Ascending aorta (tissue), 2 donors: ENCODE measurements at regions not wholly inside any gene's neighbourhood (a gene's known extent, or its start where the extent isn't known, plus 50 kb on each side); places are given as distances from the start of the nearest gene placed in this dataset.

Source experiments
- DNase-seq, 2 donors: peaks; one replicate each; pipeline ENCODE4 v3.0.0-alpha.2; 2019; ENCODE audit warnings: low spot score in 2 of 2
- H3K27ac ChIP-seq, 2 donors: fragments of 200-600 bp; sonication (generic); one replicate each; pipeline ENCODE4 v1.5.1; 2016 to 2017; ENCODE audit warnings: mild to moderate bottlenecking in 1 of 2
- H3K27me3 ChIP-seq: fragments of 200-600 bp; sonication (generic); one replicate; pipeline ENCODE4 v1.5.1; 2017
- H3K36me3 ChIP-seq, 2 donors: fragments of 200-600 bp; sonication (generic); one replicate each; pipeline ENCODE4 v1.5.1; 2016
- H3K4me1 ChIP-seq, 2 donors: fragments of 200-600 bp; sonication (generic); one replicate each; pipeline ENCODE4 v1.5.1; 2016 to 2017; ENCODE audit warnings: mild to moderate bottlenecking in 1 of 2
- H3K4me3 ChIP-seq, 2 donors: fragments of 200-600 bp; sonication (generic); one replicate each; pipeline ENCODE4 v1.5.1; 2016 to 2017; ENCODE audit warnings: mild to moderate bottlenecking in 1 of 2
- H3K9me3 ChIP-seq, 2 donors: fragments of 200-600 bp; sonication (generic); one replicate each; pipeline ENCODE4 v1.5.1; 2016
- CTCF ChIP-seq, 3 experiments: fragments of 200-600 bp in 2 of 3; fragments of 450-650 bp in 1 of 3; sonication (generic) in 2 of 3; IDR thresholded peaks; one replicate each; pipeline ENCODE4 v1.5.1; 2016 to 2019; ENCODE audit warnings: antibody characterized with exemption in 3 of 3, mild to moderate bottlenecking in 1 of 3, moderate library complexity in 1 of 3
- intact Hi-C: fragments of 100-400 bp; cut with DNase I; formaldehyde crosslinking; loops from one replicate; pipeline ENCODE4 v1.15.1; 2023

- DNase-seq = no peak
- intact Hi-C loops = no loop called here
- Histone ChIP-seq H3K36me3 (no peaks in the 10 kb centered on the region), H3K4me3 (no peak overlapping the region), H3K27ac (no peak overlapping the region), H3K4me1 (no peaks in the 10 kb centered on the region), H3K27me3 (no peaks in the 10 kb centered on the region), H3K9me3 (no peaks in the 10 kb centered on the region)
- no peak for TF ChIP-seq CTCF (IDR thresholded peaks at IDR 0.05)
Observed at GRCh38 chr1:221515496-221515895, 226.4 kb downstream of the DUSP10 start.

- intact Hi-C loops = no loop called here
Observed at GRCh38 chr1:221517961-221518360, 223.9 kb downstream of the DUSP10 start.

GRCh38 chr1:221520250-221520649 lies 221.6 kb downstream of the DUSP10 start:
- DNase-seq = no peak
- Histone ChIP-seq H3K4me3 (no peak overlapping the region), H3K36me3 (no peaks in the 10 kb centered on the region), H3K4me1 (no peaks in the 10 kb centered on the region), H3K27ac (no peak overlapping the region), H3K9me3 (no peaks in the 10 kb centered on the region), H3K27me3 (no peaks in the 10 kb centered on the region)
- TF ChIP-seq CTCF (IDR thresholded peaks at IDR 0.05) = no peak
- intact Hi-C loops = no loop called here

More at GRCh38 chr1:221517961-221518360, 223.9 kb downstream of the DUSP10 start:
- TF ChIP-seq CTCF (IDR thresholded peaks at IDR 0.05) = no peak
- no peaks in the 10 kb centered on the region for H3K9me3 ChIP-seq
- no peak overlapping the region for H3K27ac ChIP-seq
- no peak for DNase-seq
- no peaks in the 10 kb centered on the region for H3K36me3 ChIP-seq
- H3K4me3 ChIP-seq = no peak overlapping the region
- no peaks in the 10 kb centered on the region for H3K27me3 ChIP-seq
- H3K4me1 ChIP-seq = no peaks in the 10 kb centered on the region

GRCh38 chr1:221521686-221522085 lies 220.2 kb downstream of the DUSP10 start:
- H3K4me1 ChIP-seq = no peaks in the 10 kb centered on the region
- intact Hi-C loops = no loop called here
- H3K27ac ChIP-seq = no peak overlapping the region
- H3K27me3 ChIP-seq = no peaks in the 10 kb centered on the region
- H3K4me3 ChIP-seq = no peak overlapping the region
- H3K9me3 ChIP-seq = no peaks in the 10 kb centered on the region
- no peak for TF ChIP-seq CTCF (IDR thresholded peaks at IDR 0.05)
- DNase-seq = no peak
- no peaks in the 10 kb centered on the region for H3K36me3 ChIP-seq

GRCh38 chr1:221522529-221522940 lies 219.4 kb downstream of the DUSP10 start:
- Histone ChIP-seq H3K36me3 (no peaks in the 10 kb centered on the region), H3K9me3 (no peaks in the 10 kb centered on the region), H3K4me3 (no peak overlapping the region), H3K27ac (no peak overlapping the region), H3K4me1 (no peaks in the 10 kb centered on the region), H3K27me3 (no peaks in the 10 kb centered on the region)
- DNase-seq = no peak
- intact Hi-C loops = no loop called here
- TF ChIP-seq CTCF (IDR thresholded peaks at IDR 0.05) = no peak

GRCh38 chr1:221525749-221526148 lies 216.1 kb downstream of the DUSP10 start:
- Histone ChIP-seq H3K4me3 (no peak overlapping the region), H3K27me3 (no peaks in the 10 kb centered on the region), H3K36me3 (no peaks in the 10 kb centered on the region), H3K9me3 (no peaks in the 10 kb centered on the region), H3K27ac (no peak overlapping the region), H3K4me1 (no peaks in the 10 kb centered on the region)
- intact Hi-C loops = no loop called here
- DNase-seq = no peak
- no peak for TF ChIP-seq CTCF (IDR thresholded peaks at IDR 0.05)
